ENCODE measurements at regions not wholly inside any gene's neighbourhood (a gene's known extent, or its start where the extent isn't known, plus 50 kb on each side); places are given as distances from the start of the nearest gene placed in this dataset.

DNA sequence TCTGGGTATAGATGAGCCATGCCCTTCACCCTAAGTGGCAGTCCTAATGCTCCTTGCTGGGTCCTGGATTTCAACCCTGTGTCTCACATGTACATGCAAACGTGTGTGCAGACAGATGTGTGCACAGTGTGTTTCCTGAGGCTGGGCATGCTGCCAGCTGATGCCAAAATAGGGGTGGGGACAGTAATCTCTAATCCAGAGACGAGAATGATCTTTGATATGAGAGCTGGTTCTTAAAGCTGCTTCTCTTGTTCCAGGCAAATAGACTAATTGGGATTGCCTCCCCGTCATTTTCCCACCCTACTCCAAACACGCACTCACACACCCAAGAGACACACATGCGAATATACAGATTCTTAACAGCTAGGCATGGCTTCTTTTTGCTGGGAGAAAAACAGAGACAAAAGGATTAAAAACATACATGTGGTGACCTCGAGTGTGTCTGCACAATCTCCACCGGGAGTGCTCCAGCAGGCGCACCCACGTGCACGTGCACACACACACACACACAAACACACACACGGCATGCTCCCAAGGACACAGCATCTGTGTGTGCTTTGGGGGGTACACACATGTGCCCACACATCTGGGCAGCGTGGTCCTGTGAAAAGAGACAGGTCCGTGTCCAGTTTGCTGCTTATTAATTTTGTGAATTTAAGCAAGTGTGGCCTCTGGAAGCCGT lies 102.1 kb upstream of the ZBTB40 start:
- Histone ChIP-seq H3K27ac (no peak overlapping the region), H3K36me3 (no peaks in the 10 kb centered on the region), H3K4me1 (peaks cover 0 to 20% (median 5%) of the 10 kb centered on the region in 3 donors), H3K9me3 (no peaks in the 10 kb centered on the region), H3K27me3 (peaks cover 92% of the 10 kb centered on the region), H3K4me3 (no peak overlapping the region)
- 30 to 33% methylated on average over 4 to 9 of the region's 14 CpGs for whole genome bisulfite sequencing, 2 donors (ENCODE audit: low coverage in 1 of 2)
- no peak for ATAC-seq
- TF ChIP-seq EP300 (IDR thresholded peaks at IDR 0.05) (no peak), CTCF (IDR thresholded peaks at IDR 0.05) (no peak)

GRCh38 chr1:22350171-22350923 lies 101.3 kb upstream of the ZBTB40 start:
- Histone ChIP-seq H3K9me3 (no peaks in the 10 kb centered on the region), H3K27ac (no peak overlapping the region), H3K4me1 (peaks cover 0 to 19% (median 5%) of the 10 kb centered on the region in 3 donors), H3K36me3 (no peaks in the 10 kb centered on the region), H3K27me3 (peaks cover 92% of the 10 kb centered on the region), H3K4me3 (no peak overlapping the region)
- TF ChIP-seq EP300 (IDR thresholded peaks at IDR 0.05) (no peak), POLR2AphosphoS5 (IDR thresholded peaks at IDR 0.05) (no peak)
- no peak for ATAC-seq
- WGBS, 2 donors (ENCODE audit: low coverage in 1 of 2) = 13 to 23% methylated on average over 3 to 4 of the region's 22 CpGs

- TF ChIP-seq POLR2A (IDR thresholded peaks at IDR 0.05) = no peak
- TF ChIP-seq CTCF (IDR thresholded peaks at IDR 0.05) = no peak
- TF ChIP-seq EP300 (IDR thresholded peaks at IDR 0.05) = no peak
- no peak for TF ChIP-seq POLR2AphosphoS5 (IDR thresholded peaks at IDR 0.05)
- peaks cover 0 to 19% (median 5%) of the 10 kb centered on the region in 3 donors for H3K4me1 ChIP-seq
- H3K4me3 ChIP-seq = no peak overlapping the region
- no peaks in the 10 kb centered on the region for H3K36me3 ChIP-seq
- no peak for ATAC-seq
- H3K9me3 ChIP-seq = no peaks in the 10 kb centered on the region
- H3K27me3 ChIP-seq = peaks cover 92% of the 10 kb centered on the region
- WGBS, 2 donors (ENCODE audit: low coverage in 1 of 2) = 38 to 57% methylated on average over 13 to 18 of the region's 28 CpGs
- no peak overlapping the region for H3K27ac ChIP-seq
Observed at GRCh38 chr1:22350924-22351767, 100.5 kb upstream of the ZBTB40 start.

GRCh38 chr1:22351768-22352080 lies 99.9 kb upstream of the ZBTB40 start:
- H3K27ac ChIP-seq = no peak overlapping the region
- H3K27me3 ChIP-seq = peaks cover 92% of the 10 kb centered on the region
- H3K4me1 ChIP-seq = peaks cover 0 to 19% (median 5%) of the 10 kb centered on the region in 3 donors
- TF ChIP-seq CTCF (IDR thresholded peaks at IDR 0.05) (no peak), POLR2A (IDR thresholded peaks at IDR 0.05) (no peak), EP300 (IDR thresholded peaks at IDR 0.05) (no peak), POLR2AphosphoS5 (IDR thresholded peaks at IDR 0.05) (no peak)
- H3K9me3 ChIP-seq = no peaks in the 10 kb centered on the region
- no peak overlapping the region for H3K4me3 ChIP-seq
- no peaks in the 10 kb centered on the region for H3K36me3 ChIP-seq
- ATAC-seq = no peak
- 59% methylated on average over 9 of the region's 11 CpGs; no CpG with 5 or more reads in 1 of the 2 donors for WGBS, 2 donors (ENCODE audit: low coverage in 1 of 2)

- TF ChIP-seq POLR2A (IDR thresholded peaks at IDR 0.05) (no peak), EP300 (IDR thresholded peaks at IDR 0.05) (no peak), POLR2AphosphoS5 (IDR thresholded peaks at IDR 0.05) (no peak), CTCF (IDR thresholded peaks at IDR 0.05) (no peak)
- peaks cover 0 to 19% (median 5%) of the 10 kb centered on the region in 3 donors for H3K4me1 ChIP-seq
- H3K9me3 ChIP-seq = no peaks in the 10 kb centered on the region
- H3K27ac ChIP-seq = no peak overlapping the region
- H3K36me3 ChIP-seq = no peaks in the 10 kb centered on the region
- WGBS, 2 donors (ENCODE audit: low coverage in 1 of 2) = 79 to 82% methylated on average over 6 of the region's 6 CpGs
- H3K4me3 ChIP-seq = no peak overlapping the region
- H3K27me3 ChIP-seq = peaks cover 99% of the 10 kb centered on the region
- ATAC-seq = no peak
Observed at GRCh38 chr1:22352355-22352754, 99.3 kb upstream of the ZBTB40 start.

All from gastroesophageal sphincter (tissue), 4 donors.